Esophagus muscularis mucosa (tissue), 4 donors: ENCODE measurements at regions not wholly inside any gene's neighbourhood (a gene's known extent, or its start where the extent isn't known, plus 50 kb on each side); places are given as distances from the start of the nearest gene placed in this dataset.

ENCODE experiments used
- DNase-seq: peaks from one replicate; pipeline ENCODE4 v3.0.0-alpha.2; 2017; ENCODE audit errors: extremely low spot score
- H3K27ac ChIP-seq, 4 donors: fragments of 200-600 bp; sonication (generic); replicated peaks in 1 of 4; 1 replicate in 3 of 4; 2 replicates in 1 of 4; pipeline ENCODE4 v1.5.1; 2016 to 2019; ENCODE audit warnings: mild to moderate bottlenecking in 1 of 4
- H3K27me3 ChIP-seq, 4 donors: fragments of 200-600 bp; sonication (generic); one replicate each; pipeline versions ENCODE4 v1.5.1 to v1.6.0; 2016 to 2019
- H3K36me3 ChIP-seq, 4 donors: fragments of 200-600 bp; sonication (generic); one replicate each; pipeline ENCODE4 v1.5.1; 2016 to 2019
- H3K4me1 ChIP-seq, 4 donors: fragments of 200-600 bp; sonication (generic); one replicate each; pipeline ENCODE4 v1.5.1; 2016 to 2019
- H3K4me3 ChIP-seq, 4 donors: fragments of 200-600 bp; sonication (generic); 1 replicate in 2 of 4; 2 replicates in 2 of 4; pipeline ENCODE4 v1.5.1; 2016 to 2019; ENCODE audit warnings: mild to moderate bottlenecking in 4 of 4, moderate library complexity in 1 of 4
- H3K9me3 ChIP-seq, 4 donors: fragments of 200-600 bp; sonication (generic); 1 replicate in 3 of 4; 2 replicates in 1 of 4; pipeline ENCODE4 v1.5.1; 2016 to 2019
- EP300 ChIP-seq: sonication (generic); formaldehyde crosslinking; IDR thresholded peaks from one replicate; pipeline ENCODE4 v1.6.1; 2017; ENCODE audit warnings: antibody characterized with exemption
- POLR2A ChIP-seq: fragments of 450-650 bp; IDR thresholded peaks from one replicate; pipeline ENCODE4 v1.6.1; 2017; ENCODE audit warnings: antibody characterized with exemption, moderate library complexity, mild to moderate bottlenecking, low read depth
- POLR2AphosphoS5 ChIP-seq, 2 donors: sonication (generic); formaldehyde crosslinking; IDR thresholded peaks; one replicate each; pipeline ENCODE4 v1.6.1; 2017; ENCODE audit warnings: antibody characterized with exemption in 2 of 2
- WGBS: methylation state at CpG from one replicate; pipeline ENCODE4 v1.1.5; 2018; 5-methylcytosine and 5-hydroxymethylcytosine counted together
- intact Hi-C: fragments of 100-400 bp; cut with DNase I; formaldehyde crosslinking; loops from one replicate; pipeline ENCODE4 v1.15.1; 2023
- TF ChIP-seq, protein P1 (sequence below), 3 experiments: fragments of 200-600 bp in 2 of 3; fragments of 450-650 bp in 1 of 3; sonication (generic) in 2 of 3; IDR thresholded peaks; one replicate each; pipeline ENCODE4 v1.5.1; 2017 to 2019; ENCODE audit warnings: antibody characterized with exemption in 3 of 3, mild to moderate bottlenecking in 2 of 3, moderate library complexity in 1 of 3

DNA sequence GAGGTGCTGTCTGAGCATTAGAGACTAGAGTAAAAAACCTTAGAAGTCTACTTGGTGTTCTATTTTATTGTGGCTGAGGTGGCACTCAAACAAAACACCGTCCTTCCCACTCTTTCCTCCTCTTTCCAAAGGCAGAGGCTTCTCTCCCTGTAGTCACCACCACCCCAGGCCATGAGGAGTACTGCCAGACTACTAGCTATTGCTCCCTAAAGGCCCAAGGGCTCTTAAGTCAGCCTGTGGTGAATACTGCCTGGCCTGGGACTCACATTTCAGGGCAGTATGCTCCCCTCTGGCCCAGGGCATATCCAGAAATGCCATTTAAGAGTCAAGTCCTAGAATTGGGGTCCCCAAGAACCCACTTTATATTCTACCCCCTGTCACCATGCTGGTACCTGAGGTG is 309.7 kb upstream of the IMPG1 start:
- H3K27me3 ChIP-seq = no peaks in the 10 kb centered on the region
- WGBS = 88% methylated on average over 1 of the region's 1 CpG
- H3K27ac ChIP-seq = no peak overlapping the region
- intact Hi-C loops = no loop called here
- peaks cover 0 to 31% (median 5%) of the 10 kb centered on the region in 4 donors for H3K9me3 ChIP-seq
- no peaks in the 10 kb centered on the region for H3K4me1 ChIP-seq
- no peak overlapping the region for H3K4me3 ChIP-seq
- H3K36me3 ChIP-seq = no peaks in the 10 kb centered on the region
- no peak for DNase-seq
- TF ChIP-seq, protein P1, sequence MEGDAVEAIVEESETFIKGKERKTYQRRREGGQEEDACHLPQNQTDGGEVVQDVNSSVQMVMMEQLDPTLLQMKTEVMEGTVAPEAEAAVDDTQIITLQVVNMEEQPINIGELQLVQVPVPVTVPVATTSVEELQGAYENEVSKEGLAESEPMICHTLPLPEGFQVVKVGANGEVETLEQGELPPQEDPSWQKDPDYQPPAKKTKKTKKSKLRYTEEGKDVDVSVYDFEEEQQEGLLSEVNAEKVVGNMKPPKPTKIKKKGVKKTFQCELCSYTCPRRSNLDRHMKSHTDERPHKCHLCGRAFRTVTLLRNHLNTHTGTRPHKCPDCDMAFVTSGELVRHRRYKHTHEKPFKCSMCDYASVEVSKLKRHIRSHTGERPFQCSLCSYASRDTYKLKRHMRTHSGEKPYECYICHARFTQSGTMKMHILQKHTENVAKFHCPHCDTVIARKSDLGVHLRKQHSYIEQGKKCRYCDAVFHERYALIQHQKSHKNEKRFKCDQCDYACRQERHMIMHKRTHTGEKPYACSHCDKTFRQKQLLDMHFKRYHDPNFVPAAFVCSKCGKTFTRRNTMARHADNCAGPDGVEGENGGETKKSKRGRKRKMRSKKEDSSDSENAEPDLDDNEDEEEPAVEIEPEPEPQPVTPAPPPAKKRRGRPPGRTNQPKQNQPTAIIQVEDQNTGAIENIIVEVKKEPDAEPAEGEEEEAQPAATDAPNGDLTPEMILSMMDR (IDR thresholded peaks at IDR 0.05) = no peak

DNA sequence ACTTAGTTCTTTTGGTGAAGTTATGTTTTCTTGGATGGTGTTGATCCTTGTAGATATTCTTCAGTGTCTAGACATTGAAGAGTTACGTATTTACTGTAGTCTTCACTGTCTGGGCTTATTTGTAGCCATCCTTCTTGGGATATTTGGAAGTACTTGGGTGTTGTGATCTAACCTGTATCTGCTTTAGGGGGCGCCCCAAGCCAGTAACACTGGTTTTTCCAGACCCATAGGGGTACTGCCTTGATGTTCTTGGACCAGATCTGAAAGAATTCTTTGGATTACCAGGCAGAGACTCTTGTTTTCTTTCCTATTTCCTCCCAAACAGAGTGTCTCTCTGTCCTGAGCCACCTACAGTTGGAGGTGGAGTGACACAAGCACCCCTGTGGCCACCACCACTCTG is 309.1 kb upstream of the IMPG1 start:
- WGBS = 64% methylated on average over 2 of the region's 2 CpGs

DNA sequence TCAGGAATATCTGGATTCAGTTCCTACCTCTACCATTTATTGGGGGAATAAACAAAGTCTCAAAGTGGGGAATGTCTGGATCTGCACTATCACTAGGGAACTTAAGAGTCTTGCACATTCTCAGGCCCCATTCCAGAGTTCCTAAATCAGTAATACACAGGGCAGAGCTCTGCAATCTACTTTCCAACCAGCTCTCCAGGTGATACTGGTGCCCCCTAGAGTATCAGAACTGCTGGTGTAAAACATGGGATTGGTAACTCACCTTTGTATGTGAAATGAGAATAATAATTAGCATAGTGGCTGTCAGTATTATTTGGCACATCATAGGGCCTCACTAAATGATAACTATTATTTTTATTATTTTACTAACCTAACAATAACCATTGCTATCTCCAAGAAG is 278.8 kb upstream of the IMPG1 start:
- Histone ChIP-seq H3K4me3 (no peak overlapping the region), H3K27ac (no peak overlapping the region), H3K36me3 (no peaks in the 10 kb centered on the region), H3K27me3 (no peaks in the 10 kb centered on the region), H3K9me3 (no peaks in the 10 kb centered on the region), H3K4me1 (no peaks in the 10 kb centered on the region)
- no peak for DNase-seq
- intact Hi-C loops = no loop called here
- TF ChIP-seq POLR2AphosphoS5 (IDR thresholded peaks at IDR 0.05) (no peak), EP300 (no peak), POLR2A (no peak)
- TF ChIP-seq, protein P1 (IDR thresholded peaks at IDR 0.05) = no peak

More for the DNA sequence above, 309.1 kb upstream of the IMPG1 start:
- DNase-seq = no peak
- Histone ChIP-seq H3K4me3 (no peak overlapping the region), H3K36me3 (no peaks in the 10 kb centered on the region), H3K27me3 (no peaks in the 10 kb centered on the region), H3K9me3 (peaks cover 0 to 35% (median 5%) of the 10 kb centered on the region in 4 donors), H3K27ac (no peak overlapping the region), H3K4me1 (no peaks in the 10 kb centered on the region)
- intact Hi-C loops = no loop called here
- TF ChIP-seq POLR2A (no peak), POLR2AphosphoS5 (IDR thresholded peaks at IDR 0.05) (no peak), EP300 (no peak)
- TF ChIP-seq, protein P1 (IDR thresholded peaks at IDR 0.05) = no peak

DNA sequence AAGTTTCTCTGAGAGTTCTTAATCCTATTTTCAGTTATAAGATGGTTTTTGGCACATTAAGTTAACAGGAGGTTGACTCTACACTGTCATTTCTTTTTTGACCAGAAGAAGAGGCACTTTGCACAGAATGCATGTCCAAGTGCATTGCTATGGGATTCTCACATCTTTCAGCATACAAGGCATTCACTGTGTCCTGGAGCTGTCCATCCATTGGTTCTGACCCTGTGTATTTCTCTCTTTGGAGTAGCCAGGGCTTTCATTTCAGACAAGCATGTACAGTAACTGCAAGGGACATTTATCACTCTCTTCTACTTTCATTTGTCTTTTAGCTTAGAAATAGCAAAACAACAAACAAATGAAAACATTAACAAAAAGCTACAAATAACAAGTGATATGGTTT is 275.1 kb upstream of the IMPG1 start:
- DNase-seq = no peak
- no peaks in the 10 kb centered on the region for H3K9me3 ChIP-seq
- no peaks in the 10 kb centered on the region for H3K36me3 ChIP-seq
- no peaks in the 10 kb centered on the region for H3K27me3 ChIP-seq
- H3K4me3 ChIP-seq = no peak overlapping the region
- H3K4me1 ChIP-seq = no peaks in the 10 kb centered on the region
- intact Hi-C loops = no loop called here
- H3K27ac ChIP-seq = no peak overlapping the region
- TF ChIP-seq POLR2AphosphoS5 (IDR thresholded peaks at IDR 0.05) (no peak), POLR2A (no peak), EP300 (no peak)
- TF ChIP-seq, protein P1 (IDR thresholded peaks at IDR 0.05) = no peak

DNA sequence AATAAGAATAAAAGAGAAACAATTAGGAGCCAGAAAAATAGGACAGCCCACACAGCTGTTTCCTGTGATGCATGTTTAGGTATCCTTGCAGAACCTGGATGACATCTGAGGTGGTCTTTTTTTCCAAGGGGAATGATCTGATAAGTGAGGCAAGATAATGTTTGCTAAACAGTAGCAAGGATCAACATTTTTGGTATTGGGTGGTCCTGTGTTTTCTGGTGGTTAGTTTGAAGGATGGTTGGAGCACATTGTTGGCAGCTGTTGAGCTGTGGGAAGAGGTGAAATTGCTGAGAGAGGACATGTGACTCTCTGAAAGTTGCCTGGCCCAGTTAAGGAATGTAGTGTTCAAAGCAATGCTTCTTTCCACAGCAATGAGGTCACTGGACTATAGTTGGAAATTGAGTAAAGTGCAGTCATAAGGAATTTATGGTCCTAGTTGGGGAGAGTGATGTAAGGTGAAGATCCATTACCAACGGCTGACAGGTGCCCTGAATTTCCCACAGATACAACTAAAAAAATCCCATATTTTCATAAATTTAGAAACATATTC is 270.2 kb upstream of the IMPG1 start:
- Histone ChIP-seq H3K4me3 (no peak overlapping the region), H3K9me3 (no peaks in the 10 kb centered on the region), H3K27me3 (no peaks in the 10 kb centered on the region), H3K27ac (no peak overlapping the region), H3K36me3 (no peaks in the 10 kb centered on the region), H3K4me1 (no peaks in the 10 kb centered on the region)
- 75% methylated on average over 1 of the region's 1 CpG for WGBS
- intact Hi-C loops = no loop called here
- TF ChIP-seq POLR2A = no peak
- TF ChIP-seq, protein P1 (IDR thresholded peaks at IDR 0.05) = no peak
- no peak for TF ChIP-seq EP300
- TF ChIP-seq POLR2AphosphoS5 (IDR thresholded peaks at IDR 0.05) = no peak
- DNase-seq = no peak
